Keratinocyte (primary cell): ENCODE measurements at regions not wholly inside any gene's neighbourhood (a gene's known extent, or its start where the extent isn't known, plus 50 kb on each side); places are given as distances from the start of the nearest gene placed in this dataset.

Source experiments
- EZH2 ChIP-seq: IDR thresholded peaks from one replicate; pipeline ENCODE4 v1.6.1; 2012; ENCODE audit warnings: inconsistent platforms, mild to moderate bottlenecking, low read length, moderate library complexity
- TF ChIP-seq, protein P1 (sequence below), 3 experiments: IDR thresholded peaks in 1 of 3; conservative IDR thresholded peaks in 1 of 3; optimal IDR thresholded peaks in 1 of 3; 2 replicates in 2 of 3; 3 replicates in 1 of 3; pipeline versions ENCODE3 to v1.5.1; 2011; ENCODE audit warnings: low read length in 3 of 3, mild to moderate bottlenecking in 3 of 3, moderate library complexity in 2 of 3, control low read depth in 1 of 3, inconsistent platforms in 1 of 3; ENCODE audit not compliant: insufficient read depth in 2 of 3; ENCODE audit errors: extremely low read depth in 1 of 3

DNA sequence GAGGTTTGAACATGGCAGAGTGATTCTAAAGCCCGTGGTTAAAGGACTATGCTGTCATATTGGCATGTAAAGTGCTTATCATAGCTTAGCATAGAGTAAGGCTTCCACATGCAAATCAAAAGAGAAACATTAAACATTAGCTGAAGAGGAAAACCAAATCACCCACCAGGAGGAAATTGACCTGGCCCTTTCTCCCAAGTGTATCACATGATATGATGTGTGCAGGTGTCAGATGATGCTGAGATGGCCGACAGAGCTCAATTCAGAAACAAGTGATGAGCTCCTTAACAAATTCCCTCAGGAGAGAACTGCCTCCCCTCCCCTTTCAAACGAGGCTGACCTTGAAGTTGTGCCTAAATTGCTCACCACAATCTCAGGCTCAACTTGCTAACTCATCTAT is 217.1 kb upstream of the BTG1 start:
- TF ChIP-seq EZH2: no peak
- TF ChIP-seq, protein P1, sequence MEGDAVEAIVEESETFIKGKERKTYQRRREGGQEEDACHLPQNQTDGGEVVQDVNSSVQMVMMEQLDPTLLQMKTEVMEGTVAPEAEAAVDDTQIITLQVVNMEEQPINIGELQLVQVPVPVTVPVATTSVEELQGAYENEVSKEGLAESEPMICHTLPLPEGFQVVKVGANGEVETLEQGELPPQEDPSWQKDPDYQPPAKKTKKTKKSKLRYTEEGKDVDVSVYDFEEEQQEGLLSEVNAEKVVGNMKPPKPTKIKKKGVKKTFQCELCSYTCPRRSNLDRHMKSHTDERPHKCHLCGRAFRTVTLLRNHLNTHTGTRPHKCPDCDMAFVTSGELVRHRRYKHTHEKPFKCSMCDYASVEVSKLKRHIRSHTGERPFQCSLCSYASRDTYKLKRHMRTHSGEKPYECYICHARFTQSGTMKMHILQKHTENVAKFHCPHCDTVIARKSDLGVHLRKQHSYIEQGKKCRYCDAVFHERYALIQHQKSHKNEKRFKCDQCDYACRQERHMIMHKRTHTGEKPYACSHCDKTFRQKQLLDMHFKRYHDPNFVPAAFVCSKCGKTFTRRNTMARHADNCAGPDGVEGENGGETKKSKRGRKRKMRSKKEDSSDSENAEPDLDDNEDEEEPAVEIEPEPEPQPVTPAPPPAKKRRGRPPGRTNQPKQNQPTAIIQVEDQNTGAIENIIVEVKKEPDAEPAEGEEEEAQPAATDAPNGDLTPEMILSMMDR (optimal IDR thresholded peaks at IDR 0.05 in 1 of 3, IDR thresholded peaks at IDR 0.05 in 1 of 3, conservative IDR thresholded peaks at IDR 0.05 in 1 of 3; ENCODE audit: extremely low read depth in 1 of 3, insufficient read depth in 2 of 3, low read length in 3 of 3): no peak
